GM18861 (cell line): ENCODE measurements at regions not wholly inside any gene's neighbourhood (a gene's known extent, or its start where the extent isn't known, plus 50 kb on each side); places are given as distances from the start of the nearest gene placed in this dataset.

Source experiments
- ATAC-seq: cut with Tn5 transposase; IDR thresholded peaks from one replicate; pipeline ENCODE4 v1.9.1; 2021; ENCODE audit not compliant: unreplicated experiment

- no peak for ATAC-seq
Measured at GRCh38 chr9:18138656-18139055, 335.3 kb upstream of the ADAMTSL1 start.

- no peak for ATAC-seq
Measured at GRCh38 chr9:18141681-18142080, 332.3 kb upstream of the ADAMTSL1 start.

- ATAC-seq, result no peak
Measured at GRCh38 chr9:18143073-18143745, 330.7 kb upstream of the ADAMTSL1 start.

- ATAC-seq, result no peak
Measured at GRCh38 chr9:18146329-18146728, 327.6 kb upstream of the ADAMTSL1 start.

GRCh38 chr9:18149471-18150011 lies 324.4 kb upstream of the ADAMTSL1 start:
- no peak for ATAC-seq

GRCh38 chr9:18154661-18155060 lies 319.3 kb upstream of the ADAMTSL1 start:
- no peak for ATAC-seq

- no peak for ATAC-seq
Measured at GRCh38 chr9:18159254-18159653, 314.7 kb upstream of the ADAMTSL1 start.

- ATAC-seq, result no peak
Measured at GRCh38 chr9:18163146-18163545, 310.8 kb upstream of the ADAMTSL1 start.

- ATAC-seq, result no peak
Measured at GRCh38 chr9:18167733-18168132, 306.2 kb upstream of the ADAMTSL1 start.

GRCh38 chr9:18173923-18174322 lies 300.0 kb upstream of the ADAMTSL1 start:
- no peak for ATAC-seq

GRCh38 chr9:18182636-18183035 lies 291.3 kb upstream of the ADAMTSL1 start:
- ATAC-seq, result no peak

- no peak for ATAC-seq
Measured at GRCh38 chr9:18183974-18184373, 290.0 kb upstream of the ADAMTSL1 start.

- no peak for ATAC-seq
Measured at GRCh38 chr9:18184401-18184800, 289.6 kb upstream of the ADAMTSL1 start.

GRCh38 chr9:18185196-18185595 lies 288.8 kb upstream of the ADAMTSL1 start:
- ATAC-seq, result no peak

- ATAC-seq, result no peak
Measured at GRCh38 chr9:18188971-18189370, 285.0 kb upstream of the ADAMTSL1 start.

- ATAC-seq, result no peak
Measured at GRCh38 chr9:18189871-18190670, 283.9 kb upstream of the ADAMTSL1 start.

GRCh38 chr9:18190671-18191374 lies 283.1 kb upstream of the ADAMTSL1 start:
- no peak for ATAC-seq

- no peak for ATAC-seq
Measured at GRCh38 chr9:18194316-18194715, 279.6 kb upstream of the ADAMTSL1 start.

GRCh38 chr9:18195223-18195622 lies 278.7 kb upstream of the ADAMTSL1 start:
- ATAC-seq, result no peak

- ATAC-seq, result no peak
Measured at GRCh38 chr9:18202924-18203323, 271.0 kb upstream of the ADAMTSL1 start.

GRCh38 chr9:18207735-18208134 lies 266.2 kb upstream of the ADAMTSL1 start:
- ATAC-seq, result no peak
